Liver (tissue), 8 donors: ENCODE measurements at regions not wholly inside any gene's neighbourhood (a gene's known extent, or its start where the extent isn't known, plus 50 kb on each side); places are given as distances from the start of the nearest gene placed in this dataset.

Source experiments
- DNase-seq: peaks from one replicate; pipeline ENCODE4 v3.0.0-alpha.2; 2017; ENCODE audit warnings: low spot score
- H3K27ac ChIP-seq, 2 donors: one replicate each; pipeline ENCODE4 v1.7.0; 2013; ENCODE audit warnings: inconsistent platforms in 2 of 2, low read length in 2 of 2, control low read depth in 1 of 2, low read depth in 1 of 2, mild to moderate bottlenecking in 1 of 2
- H3K27me3 ChIP-seq, 4 donors: one replicate each; pipeline versions ENCODE4 v1.6.1 to v1.7.0; 2013; ENCODE audit warnings: low read length in 3 of 4, inconsistent platforms in 1 of 4, mild to moderate bottlenecking in 1 of 4, moderate library complexity in 1 of 4; ENCODE audit not compliant: control insufficient read depth in 4 of 4, insufficient read depth in 4 of 4
- H3K36me3 ChIP-seq, 4 donors: one replicate each; pipeline versions ENCODE4 v1.6.1 to v1.7.0; 2013; ENCODE audit warnings: low read length in 3 of 4, mild to moderate bottlenecking in 3 of 4, low read depth in 1 of 4, moderate library complexity in 1 of 4; ENCODE audit not compliant: control insufficient read depth in 4 of 4, insufficient read depth in 3 of 4
- H3K4me1 ChIP-seq, 4 donors: one replicate each; pipeline versions ENCODE4 v1.6.1 to v1.7.0; 2013; ENCODE audit warnings: low read length in 3 of 4, mild to moderate bottlenecking in 3 of 4, moderate library complexity in 1 of 4; ENCODE audit not compliant: control insufficient read depth in 4 of 4, insufficient read depth in 4 of 4
- H3K4me3 ChIP-seq, 3 donors: one replicate each; pipeline versions ENCODE4 v1.6.1 to v1.7.0; 2013; ENCODE audit warnings: low read length in 3 of 3, control low read depth in 1 of 3, low read depth in 1 of 3, mild to moderate bottlenecking in 1 of 3
- H3K9ac ChIP-seq, 2 donors: one replicate each; pipeline ENCODE4 v1.7.0; 2013; ENCODE audit warnings: low read length in 2 of 2, mild to moderate bottlenecking in 2 of 2, moderate library complexity in 2 of 2, control low read depth in 1 of 2, low read depth in 1 of 2
- H3K9me3 ChIP-seq, 4 donors: one replicate each; pipeline versions ENCODE4 v1.6.1 to v1.7.0; 2013; ENCODE audit warnings: low read length in 3 of 4; ENCODE audit not compliant: control insufficient read depth in 4 of 4
- EGR1 ChIP-seq, 2 donors: IDR thresholded peaks; 2 replicates each; pipeline ENCODE4 v1.6.1; 2016 to 2018; ENCODE audit warnings: antibody characterized with exemption in 2 of 2, low read depth in 2 of 2
- FOXA2 ChIP-seq: IDR thresholded peaks from 2 replicates; pipeline ENCODE4 v1.6.1; 2016; ENCODE audit warnings: antibody characterized with exemption
- GABPA ChIP-seq, 2 donors: IDR thresholded peaks in 1 of 2; conservative IDR thresholded peaks in 1 of 2; 2 replicates each; pipeline ENCODE4 v1.6.1; 2016; ENCODE audit warnings: antibody characterized with exemption in 2 of 2, mild to moderate bottlenecking in 1 of 2, moderate library complexity in 1 of 2
- HNF4A ChIP-seq, 2 donors: conservative IDR thresholded peaks; 2 replicates each; pipeline ENCODE4 v1.6.1; 2016; ENCODE audit warnings: antibody characterized with exemption in 2 of 2, mild to moderate bottlenecking in 2 of 2
- HNF4G ChIP-seq: IDR thresholded peaks from 2 replicates; pipeline ENCODE4 v1.6.1; 2016; ENCODE audit warnings: antibody characterized with exemption
- JUND ChIP-seq, 2 donors: IDR thresholded peaks; 2 replicates each; pipeline ENCODE4 v1.6.1; 2016; ENCODE audit warnings: antibody characterized with exemption in 2 of 2
- NR2F2 ChIP-seq: IDR thresholded peaks from 2 replicates; pipeline ENCODE4 v1.6.1; 2016; ENCODE audit warnings: antibody characterized with exemption
- RAD21 ChIP-seq, 2 donors: IDR thresholded peaks; 2 replicates each; pipeline ENCODE4 v1.6.1; 2016; ENCODE audit warnings: antibody characterized with exemption in 2 of 2, mild to moderate bottlenecking in 2 of 2
- SP1 ChIP-seq: IDR thresholded peaks from 2 replicates; pipeline ENCODE4 v1.6.1; 2018; ENCODE audit warnings: antibody characterized with exemption, mild to moderate bottlenecking
- TAF1 ChIP-seq: conservative IDR thresholded peaks from 2 replicates; pipeline ENCODE4 v1.6.1; 2016; ENCODE audit warnings: antibody characterized with exemption, mild to moderate bottlenecking
- YY1 ChIP-seq: IDR thresholded peaks from 2 replicates; pipeline ENCODE4 v1.6.1; 2016; ENCODE audit warnings: antibody characterized with exemption, mild to moderate bottlenecking
- WGBS: extraction: QIAGEN DNeasy Blood & Tissue Kit; methylation state at CpG from one replicate; pipeline ENCODE4 v1.1.7; 2013; 5-methylcytosine and 5-hydroxymethylcytosine counted together
- TF ChIP-seq, protein P1 (sequence below): fragments of 150-350 bp; IDR thresholded peaks from 2 replicates; pipeline ENCODE4 v1.5.1; 2017; ENCODE audit warnings: improper control_type of control experiment, low read depth, low read length; ENCODE audit not compliant: missing input control
- TF ChIP-seq, protein P2 (sequence below): IDR thresholded peaks from 2 replicates; pipeline ENCODE4 v1.6.1; 2016; ENCODE audit warnings: antibody characterized with exemption
- TF ChIP-seq, protein P3 (sequence below): IDR thresholded peaks from 2 replicates; pipeline ENCODE4 v1.6.1; 2016; ENCODE audit warnings: antibody characterized with exemption
- TF ChIP-seq, protein P4 (sequence below): IDR thresholded peaks from 2 replicates; pipeline ENCODE4 v1.6.1; 2016; ENCODE audit warnings: antibody characterized with exemption
- donor health status: healthy.
- donor health status: healthy.
- donor health status: healthy.
- donor health status: healthy.
- donor health status: healthy.

DNA sequence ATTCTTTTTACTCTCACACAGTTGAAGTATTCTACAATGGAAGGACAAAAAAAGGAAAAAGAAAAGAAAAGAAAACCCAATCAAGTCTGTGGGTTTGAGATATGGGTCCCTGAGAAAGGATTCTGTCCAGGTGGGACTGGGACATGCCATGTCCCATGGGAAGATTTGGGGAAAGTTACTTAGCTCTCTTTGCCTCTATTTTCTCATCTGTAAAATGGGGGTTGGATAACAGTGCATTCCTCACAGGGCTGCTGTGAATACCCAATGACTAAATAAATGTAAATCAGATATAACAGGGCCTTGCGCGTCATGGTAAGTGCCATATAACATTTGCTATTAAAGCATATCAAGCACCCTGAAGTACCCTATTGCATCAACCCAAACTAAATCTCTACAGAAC lies 105.7 kb downstream of the CPN2 start:
- H3K9me3 ChIP-seq, result no peaks in the 10 kb centered on the region
- over 99% methylated on average over 2 of the region's 2 CpGs for WGBS
- DNase-seq, result no peak
- H3K4me3 ChIP-seq, result no peak overlapping the region
- TF ChIP-seq, protein P1, sequence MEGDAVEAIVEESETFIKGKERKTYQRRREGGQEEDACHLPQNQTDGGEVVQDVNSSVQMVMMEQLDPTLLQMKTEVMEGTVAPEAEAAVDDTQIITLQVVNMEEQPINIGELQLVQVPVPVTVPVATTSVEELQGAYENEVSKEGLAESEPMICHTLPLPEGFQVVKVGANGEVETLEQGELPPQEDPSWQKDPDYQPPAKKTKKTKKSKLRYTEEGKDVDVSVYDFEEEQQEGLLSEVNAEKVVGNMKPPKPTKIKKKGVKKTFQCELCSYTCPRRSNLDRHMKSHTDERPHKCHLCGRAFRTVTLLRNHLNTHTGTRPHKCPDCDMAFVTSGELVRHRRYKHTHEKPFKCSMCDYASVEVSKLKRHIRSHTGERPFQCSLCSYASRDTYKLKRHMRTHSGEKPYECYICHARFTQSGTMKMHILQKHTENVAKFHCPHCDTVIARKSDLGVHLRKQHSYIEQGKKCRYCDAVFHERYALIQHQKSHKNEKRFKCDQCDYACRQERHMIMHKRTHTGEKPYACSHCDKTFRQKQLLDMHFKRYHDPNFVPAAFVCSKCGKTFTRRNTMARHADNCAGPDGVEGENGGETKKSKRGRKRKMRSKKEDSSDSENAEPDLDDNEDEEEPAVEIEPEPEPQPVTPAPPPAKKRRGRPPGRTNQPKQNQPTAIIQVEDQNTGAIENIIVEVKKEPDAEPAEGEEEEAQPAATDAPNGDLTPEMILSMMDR, result no peak
- no peak for TF ChIP-seq GABPA (IDR thresholded peaks at IDR 0.05 in 1 of 2, conservative IDR thresholded peaks at IDR 0.05 in 1 of 2)
- TF ChIP-seq JUND (IDR thresholded peaks at IDR 0.05), result no peak
- TF ChIP-seq HNF4A (conservative IDR thresholded peaks at IDR 0.05), result no peak
- TF ChIP-seq FOXA2, result no peak
- no peak for TF ChIP-seq EGR1 (IDR thresholded peaks at IDR 0.05; ENCODE audit: low read depth in 2 of 2)
- TF ChIP-seq, protein P2, sequence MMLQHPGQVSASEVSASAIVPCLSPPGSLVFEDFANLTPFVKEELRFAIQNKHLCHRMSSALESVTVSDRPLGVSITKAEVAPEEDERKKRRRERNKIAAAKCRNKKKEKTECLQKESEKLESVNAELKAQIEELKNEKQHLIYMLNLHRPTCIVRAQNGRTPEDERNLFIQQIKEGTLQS, result no peak
- no peak for TF ChIP-seq RAD21 (IDR thresholded peaks at IDR 0.05)
- TF ChIP-seq YY1, result no peak
- no peak for TF ChIP-seq NR2F2
- TF ChIP-seq, protein P3, sequence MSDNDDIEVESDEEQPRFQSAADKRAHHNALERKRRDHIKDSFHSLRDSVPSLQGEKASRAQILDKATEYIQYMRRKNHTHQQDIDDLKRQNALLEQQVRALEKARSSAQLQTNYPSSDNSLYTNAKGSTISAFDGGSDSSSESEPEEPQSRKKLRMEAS, result no peak
- TF ChIP-seq HNF4G, result no peak
- TF ChIP-seq TAF1, result no peak
- TF ChIP-seq, protein P4, sequence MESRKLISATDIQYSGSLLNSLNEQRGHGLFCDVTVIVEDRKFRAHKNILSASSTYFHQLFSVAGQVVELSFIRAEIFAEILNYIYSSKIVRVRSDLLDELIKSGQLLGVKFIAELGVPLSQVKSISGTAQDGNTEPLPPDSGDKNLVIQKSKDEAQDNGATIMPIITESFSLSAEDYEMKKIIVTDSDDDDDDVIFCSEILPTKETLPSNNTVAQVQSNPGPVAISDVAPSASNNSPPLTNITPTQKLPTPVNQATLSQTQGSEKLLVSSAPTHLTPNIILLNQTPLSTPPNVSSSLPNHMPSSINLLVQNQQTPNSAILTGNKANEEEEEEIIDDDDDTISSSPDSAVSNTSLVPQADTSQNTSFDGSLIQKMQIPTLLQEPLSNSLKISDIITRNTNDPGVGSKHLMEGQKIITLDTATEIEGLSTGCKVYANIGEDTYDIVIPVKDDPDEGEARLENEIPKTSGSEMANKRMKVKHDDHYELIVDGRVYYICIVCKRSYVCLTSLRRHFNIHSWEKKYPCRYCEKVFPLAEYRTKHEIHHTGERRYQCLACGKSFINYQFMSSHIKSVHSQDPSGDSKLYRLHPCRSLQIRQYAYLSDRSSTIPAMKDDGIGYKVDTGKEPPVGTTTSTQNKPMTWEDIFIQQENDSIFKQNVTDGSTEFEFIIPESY, result no peak
- TF ChIP-seq SP1, result no peak
- peaks cover 12 to 59% (median 38%) of the 10 kb centered on the region in 4 donors for H3K4me1 ChIP-seq
- H3K9ac ChIP-seq, result no peak overlapping the region
- no peak overlapping the region for H3K27ac ChIP-seq
- H3K27me3 ChIP-seq, result no peaks in the 10 kb centered on the region
- H3K36me3 ChIP-seq, result no peaks in the 10 kb centered on the region

DNA sequence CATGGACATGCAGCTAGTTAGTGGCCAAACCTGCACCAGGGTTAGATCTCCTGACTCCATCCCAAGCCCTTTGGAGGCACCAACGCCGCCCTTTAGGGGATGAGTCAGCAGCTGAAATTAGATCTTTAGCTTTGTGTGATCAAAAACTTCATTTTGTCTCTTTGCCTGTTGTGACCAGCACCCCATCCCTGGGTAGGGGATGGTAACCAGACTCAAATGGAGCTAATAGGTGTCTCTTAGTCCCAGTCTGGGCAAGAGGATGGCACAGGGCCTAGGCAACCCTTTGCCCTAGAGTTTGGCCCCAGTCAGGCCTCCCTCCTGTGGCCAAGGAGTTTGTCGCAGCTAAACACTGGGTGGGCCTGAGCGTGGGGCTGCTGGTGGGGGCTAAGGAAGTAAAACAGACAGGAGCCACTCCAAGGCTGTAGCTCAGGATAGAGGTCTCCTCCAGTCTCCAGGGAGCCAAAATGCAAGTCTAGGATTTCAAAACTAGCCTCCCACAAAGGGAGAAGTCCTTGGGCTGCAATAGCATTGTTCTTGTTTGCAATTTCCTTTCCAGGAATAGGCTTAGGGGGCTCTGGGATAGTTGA lies 105.1 kb downstream of the CPN2 start:
- 89% methylated on average over 4 of the region's 4 CpGs for WGBS
- Histone ChIP-seq H3K27ac (peak overlapping the region; percentile 69 to 91), H3K27me3 (no peaks in the 10 kb centered on the region), H3K9ac (no peak overlapping the region), H3K9me3 (no peaks in the 10 kb centered on the region), H3K36me3 (no peaks in the 10 kb centered on the region), H3K4me1 (peaks cover 12 to 59% (median 44%) of the 10 kb centered on the region in 4 donors), H3K4me3 (no peak overlapping the region)
- no peak for TF ChIP-seq JUND (IDR thresholded peaks at IDR 0.05)
- peak; percentile 34 to 46 for TF ChIP-seq RAD21 (IDR thresholded peaks at IDR 0.05)
- DNase-seq, result no peak
